ENCODE measurements at regions not wholly inside any gene's neighbourhood (a gene's known extent, or its start where the extent isn't known, plus 50 kb on each side); places are given as distances from the start of the nearest gene placed in this dataset.

DNA sequence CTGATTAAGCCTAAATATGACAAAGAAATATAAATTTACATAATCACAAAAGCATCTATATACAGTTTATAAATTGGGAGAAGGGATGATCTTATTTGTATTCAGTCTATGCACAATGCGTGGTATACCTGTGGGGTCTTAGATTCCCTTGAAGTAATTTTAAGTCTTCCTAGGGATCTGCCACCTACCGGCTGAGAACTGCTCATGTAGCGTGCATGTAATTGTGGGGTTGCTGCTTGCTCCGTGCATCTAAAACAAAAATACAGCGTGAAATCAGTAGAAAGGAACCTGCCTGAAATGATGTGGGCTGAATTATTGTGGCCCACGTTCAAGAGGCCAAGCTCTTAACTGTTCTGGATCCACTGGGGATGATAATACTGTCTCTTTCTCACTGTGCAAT, 187.3 kb downstream of the MBOAT1 start:
- DNase-seq, result no peak

DNA sequence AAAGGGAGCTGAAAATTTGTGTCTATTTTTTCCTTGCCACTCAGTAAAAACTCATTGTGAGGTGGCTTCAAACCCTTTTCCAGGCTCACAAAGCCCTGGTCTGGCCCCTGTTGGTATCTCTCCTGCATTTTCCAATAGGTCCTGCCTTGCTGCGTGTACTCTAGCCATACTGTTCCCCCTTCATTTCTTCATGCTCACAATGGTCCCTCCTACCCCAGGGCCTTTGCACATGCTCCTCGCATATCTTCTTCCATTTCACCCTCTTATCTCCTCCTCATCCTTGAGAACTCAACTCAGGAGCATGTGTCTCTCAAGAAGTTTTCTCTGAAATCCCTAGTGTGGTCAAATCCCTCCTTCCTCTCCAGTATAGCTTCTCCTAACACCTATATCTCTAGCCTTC, 186.6 kb downstream of the MBOAT1 start:
- DNase-seq, result no peak

DNA sequence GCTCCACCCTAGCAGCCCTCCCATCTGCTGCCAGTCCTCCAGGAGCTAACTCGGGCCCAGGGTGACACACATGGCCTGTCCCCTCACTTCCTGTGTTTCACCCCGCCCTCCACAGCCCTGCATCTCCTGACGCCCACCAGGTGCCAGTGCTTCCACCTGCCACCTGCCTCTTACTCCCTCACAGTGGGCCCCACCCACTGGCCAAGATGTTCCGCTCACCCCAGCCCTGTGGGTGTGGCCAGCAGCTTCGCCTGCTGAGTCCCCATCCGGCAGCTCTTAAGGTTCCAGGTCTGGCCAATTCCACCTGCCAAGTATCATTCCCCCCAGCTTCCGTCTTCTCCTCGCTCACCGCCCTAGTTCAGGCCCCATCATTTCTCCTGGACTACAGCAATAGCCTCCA, 184.1 kb downstream of the MBOAT1 start:
- DNase-seq, result no peak

GRCh38 chr6:20028562-20028961, 183.7 kb downstream of the MBOAT1 start:
- DNase-seq, result no peak

GRCh38 chr6:20029979-20030378, 182.3 kb downstream of the MBOAT1 start:
- no peak for DNase-seq

GRCh38 chr6:20031342-20031741, 180.9 kb downstream of the MBOAT1 start:
- DNase-seq, result no peak

- no peak for DNase-seq
These were observed 178.4 kb downstream of the MBOAT1 start for GRCh38 chr6:20033697-20034407.

GRCh38 chr6:20034408-20034769, 177.9 kb downstream of the MBOAT1 start:
- DNase-seq, result no peak

- no peak for DNase-seq
These were observed 176.1 kb downstream of the MBOAT1 start for GRCh38 chr6:20036141-20036677.

GRCh38 chr6:20038410-20039204, 173.7 kb downstream of the MBOAT1 start:
- DNase-seq, result no peak

DNA sequence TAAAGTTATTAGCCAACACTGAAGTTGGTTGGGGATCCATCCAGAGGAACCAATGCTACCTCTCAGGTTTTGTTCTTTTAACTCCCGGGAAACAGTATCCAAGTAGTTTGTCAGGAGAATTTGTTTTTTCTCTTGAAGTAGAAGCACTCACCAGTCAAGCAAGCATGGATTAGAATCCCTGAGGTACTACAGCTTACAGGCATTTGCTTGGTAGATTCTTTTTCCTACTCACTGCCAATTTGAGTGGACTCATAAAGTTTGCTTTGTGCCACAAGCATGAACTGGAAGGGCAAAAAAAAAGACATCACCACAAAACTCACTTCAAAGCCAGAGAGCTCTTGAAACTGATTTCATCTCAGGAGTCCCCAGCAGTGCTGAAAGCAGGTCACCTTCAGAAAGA, 167.4 kb downstream of the MBOAT1 start:
- DNase-seq, result no peak

Measured in renal pelvis (tissue), 1 donor.